IMR-90 (cell line): ENCODE measurements at regions not wholly inside any gene's neighbourhood (a gene's known extent, or its start where the extent isn't known, plus 50 kb on each side); places are given as distances from the start of the nearest gene placed in this dataset.

Experiments used
- ATAC-seq: fragments of 200-7000 bp; cut with Tn5 transposase; 2 replicates; pipeline ENCODE4 v1.9.1; 2020; ENCODE audit warnings: low read depth, mild to moderate bottlenecking, moderate library complexity
- BruUV-seq: library from RNA; stranded (reverse); fragments of 400-500 nt; replicated peaks from 2 replicates; lab custom pipeline; 2021; lab: Mats Ljungman, UMichigan
- CTCF ChIA-PET: fragments of 300-600 bp; formaldehyde crosslinking; extraction: SDS; loops from one replicate; lab custom pipeline; 2021; ENCODE audit warnings: antibody characterized with exemption; lab: Yijun Ruan, JAX
- POLR2A ChIA-PET: fragments of 300-600 bp; sonication (Branson Sonifier 250); formaldehyde crosslinking; loops from one replicate; lab custom pipeline; 2022; ENCODE audit warnings: antibody characterized with exemption; ENCODE audit not compliant: unreplicated experiment; lab: Charles Lee
- DNase-seq: peaks from one replicate; pipeline ENCODE4 v3.0.0; 2013
- H2AFZ ChIP-seq: replicated peaks from 2 replicates; pipeline ENCODE3; 2013; ENCODE audit warnings: low read length, mild to moderate bottlenecking; ENCODE audit not compliant: poor library complexity
- H2AK5ac ChIP-seq: 2 replicates; pipeline ENCODE4 v1.6.1; 2013; ENCODE audit warnings: low read depth, low read length, inconsistent platforms
- H2AK9ac ChIP-seq: replicated peaks from 2 replicates; pipeline ENCODE3; 2013; ENCODE audit warnings: mild to moderate bottlenecking, low read depth, low read length, moderate library complexity; ENCODE audit not compliant: poor library complexity
- H2BK120ac ChIP-seq: 2 replicates; pipeline ENCODE4 v1.6.1; 2013; ENCODE audit warnings: low read depth, low read length, inconsistent platforms
- H2BK15ac ChIP-seq: 3 replicates; pipeline ENCODE4 v1.6.1; 2013; ENCODE audit warnings: low read depth, low read length, inconsistent platforms
- H2BK20ac ChIP-seq: 2 replicates; pipeline ENCODE4 v1.6.1; 2013; ENCODE audit warnings: low read depth, mild to moderate bottlenecking, inconsistent platforms, low read length, moderate library complexity
- H2BK5ac ChIP-seq: 2 replicates; pipeline ENCODE4 v1.6.1; 2013; ENCODE audit warnings: mild to moderate bottlenecking, low read depth, low read length, inconsistent platforms; ENCODE audit not compliant: poor library complexity, severe bottlenecking
- H3K14ac ChIP-seq: replicated peaks from 2 replicates; pipeline ENCODE4 v1.6.1; 2013; ENCODE audit warnings: low read depth, low read length, inconsistent platforms
- H3K18ac ChIP-seq: 2 replicates; pipeline ENCODE4 v1.6.1; 2013; ENCODE audit warnings: low read depth, low read length, control low read depth
- H3K23ac ChIP-seq: 2 replicates; pipeline ENCODE4 v1.6.1; 2013; ENCODE audit warnings: low read depth, low read length, inconsistent platforms
- H3K27ac ChIP-seq: 2 replicates; pipeline ENCODE4 v1.5.1; 2013; ENCODE audit warnings: mild to moderate bottlenecking, control low read depth, low read length; ENCODE audit not compliant: insufficient read depth
- H3K27me3 ChIP-seq: 2 replicates; pipeline ENCODE4 v1.6.1; 2013; ENCODE audit warnings: low read length; ENCODE audit not compliant: control insufficient read depth, insufficient read depth
- H3K36me3 ChIP-seq: 2 replicates; pipeline ENCODE4 v1.6.1; 2013; ENCODE audit warnings: low read length, mixed read lengths; ENCODE audit not compliant: control insufficient read depth, insufficient read depth
- H3K4ac ChIP-seq: 2 replicates; pipeline ENCODE4 v1.6.1; 2013; ENCODE audit warnings: low read depth, low read length, inconsistent platforms
- H3K4me1 ChIP-seq: 2 replicates; pipeline ENCODE4 v1.6.1; 2013; ENCODE audit warnings: low read length, mixed read lengths; ENCODE audit not compliant: control insufficient read depth, insufficient read depth
- H3K4me2 ChIP-seq: 2 replicates; pipeline ENCODE4 v1.6.1; 2013; ENCODE audit warnings: low read depth, mild to moderate bottlenecking, control low read depth, low read length, moderate library complexity
- H3K4me3 ChIP-seq: 2 replicates; pipeline ENCODE4 v1.5.1; 2013; ENCODE audit warnings: low read depth, mild to moderate bottlenecking, control low read depth, low read length, moderate library complexity; ENCODE audit not compliant: insufficient read depth
- H3K56ac ChIP-seq: 2 replicates; pipeline ENCODE4 v1.6.1; 2013; ENCODE audit warnings: low read length, inconsistent platforms; ENCODE audit not compliant: insufficient read depth; ENCODE audit errors: extremely low read depth
- H3K79me1 ChIP-seq, 2 experiments: 2 replicates each; pipeline ENCODE4 v1.6.1; 2013; ENCODE audit warnings: low read length in 2 of 2, inconsistent platforms in 1 of 2, low read depth in 1 of 2
- H3K9ac ChIP-seq: 2 replicates; pipeline ENCODE4 v1.6.1; 2013; ENCODE audit warnings: low read depth, low read length, control low read depth
- H3K9me1 ChIP-seq: 2 replicates; pipeline ENCODE4 v1.6.1; 2013; ENCODE audit warnings: low read length, inconsistent platforms; ENCODE audit not compliant: insufficient read depth
- H3K9me3 ChIP-seq: 2 replicates; pipeline ENCODE4 v1.6.1; 2013; ENCODE audit warnings: low read length; ENCODE audit not compliant: control insufficient read depth, insufficient read depth
- H4K20me1 ChIP-seq: 2 replicates; pipeline ENCODE4 v1.6.1; 2013; ENCODE audit warnings: low read length, inconsistent platforms; ENCODE audit not compliant: insufficient read depth
- H4K5ac ChIP-seq: 2 replicates; pipeline ENCODE4 v1.6.1; 2013; ENCODE audit warnings: mild to moderate bottlenecking, low read depth, low read length, control low read depth
- H4K8ac ChIP-seq, 2 experiments: 2 replicates each; pipeline ENCODE4 v1.6.1; 2013; ENCODE audit warnings: low read depth in 2 of 2, low read length in 2 of 2, control low read depth in 1 of 2, inconsistent platforms in 1 of 2
- H4K91ac ChIP-seq: 2 replicates; pipeline ENCODE4 v1.6.1; 2013; ENCODE audit warnings: low read depth, low read length, inconsistent platforms; ENCODE audit not compliant: insufficient read depth
- BHLHE40 ChIP-seq: fragments of 150-350 bp; IDR thresholded peaks from 2 replicates; pipeline ENCODE4 v1.6.1; 2016; ENCODE audit warnings: mild to moderate bottlenecking, low read depth, low read length
- CEBPB ChIP-seq: IDR thresholded peaks from 2 replicates; pipeline ENCODE4 v1.6.1; 2012; ENCODE audit warnings: low read depth, low read length, improper control_type of control experiment
- CHD1 ChIP-seq: IDR thresholded peaks from 2 replicates; pipeline ENCODE4 v1.6.1; 2012; ENCODE audit warnings: low read depth, low read length, improper control_type of control experiment
- FOS ChIP-seq: fragments of 150-350 bp; IDR thresholded peaks from 2 replicates; pipeline ENCODE4 v1.6.1; 2016; ENCODE audit warnings: low read depth, low read length
- MAFK ChIP-seq: IDR thresholded peaks from 2 replicates; pipeline ENCODE4 v1.6.1; 2012; ENCODE audit warnings: low read depth, low read length, improper control_type of control experiment
- MAZ ChIP-seq: IDR thresholded peaks from 2 replicates; pipeline ENCODE4 v1.6.1; 2012; ENCODE audit warnings: low read depth, mild to moderate bottlenecking, low read length, improper control_type of control experiment, moderate library complexity, borderline replicate concordance
- MXI1 ChIP-seq: IDR thresholded peaks from 2 replicates; pipeline ENCODE4 v1.6.1; 2012; ENCODE audit warnings: low read depth, mild to moderate bottlenecking, low read length, moderate library complexity, borderline replicate concordance
- NFE2L2 ChIP-seq: fragments of 150-350 bp; IDR thresholded peaks from 2 replicates; pipeline ENCODE4 v1.6.1; 2016; ENCODE audit warnings: low read depth, mild to moderate bottlenecking, low read length
- POLR2A ChIP-seq: IDR thresholded peaks from 2 replicates; pipeline ENCODE4 v1.6.1; 2012; ENCODE audit warnings: mild to moderate bottlenecking, low read depth, low read length
- RAD21 ChIP-seq: IDR thresholded peaks from 2 replicates; pipeline ENCODE4 v1.6.1; 2012; ENCODE audit warnings: low read length, improper control_type of control experiment
- RCOR1 ChIP-seq: IDR thresholded peaks from 2 replicates; pipeline ENCODE4 v1.6.1; 2012; ENCODE audit warnings: mild to moderate bottlenecking, low read length, improper control_type of control experiment; ENCODE audit not compliant: insufficient replicate concordance
- RFX5 ChIP-seq: IDR thresholded peaks from 2 replicates; pipeline ENCODE4 v1.8.0; 2012; ENCODE audit warnings: low read depth, mild to moderate bottlenecking, low read length, moderate library complexity
- SMC3 ChIP-seq: fragments of 150-350 bp; IDR thresholded peaks from 2 replicates; pipeline ENCODE4 v1.6.1; 2016; ENCODE audit warnings: low read depth, mild to moderate bottlenecking, antibody characterized with exemption, low read length, moderate library complexity
- WGBS, 2 experiments: methylation state at CpG; one replicate each; pipeline versions ENCODE4 v1.1.5 to v1.1.7; 2013; ENCODE audit warnings: missing lambda C conversion rate in 2 of 2; ENCODE audit not compliant: insufficient read length in 1 of 2; ENCODE audit errors: extremely low coverage in 2 of 2; 5-methylcytosine and 5-hydroxymethylcytosine counted together
- dilution Hi-C: fragments of 300-500 bp; cut with HindIII; formaldehyde crosslinking; loops from one replicate; pipeline ENCODE4 v1.14.3; 2018; ENCODE audit warnings: low sequenced_read_pairs; ENCODE audit not compliant: unreplicated experiment
- in situ Hi-C: fragments of 300-500 bp; cut with MboI; formaldehyde crosslinking; loops from 3 replicates; pipeline ENCODE4 v1.14.3; 2019; ENCODE audit warnings: low sequenced_read_pairs, inconsistent platforms, mixed read lengths
- intact Hi-C: fragments of 100-400 bp; cut with micrococcal nuclease; formaldehyde crosslinking; loops from 2 replicates; pipeline ENCODE4 v1.10.0; 2022
- TF ChIP-seq, protein P1 (sequence below): fragments of 150-350 bp; IDR thresholded peaks from 2 replicates; pipeline ENCODE4 v1.6.1; 2016; ENCODE audit warnings: low read depth, mild to moderate bottlenecking, low read length, moderate library complexity, borderline replicate concordance
- TF ChIP-seq, protein P2 (sequence below): fragments of 150-350 bp; IDR thresholded peaks from 2 replicates; pipeline ENCODE4 v1.6.1; 2017; ENCODE audit warnings: mild to moderate bottlenecking, antibody characterized with exemption, low read length, low read depth
- TF ChIP-seq, protein P3 (sequence below): conservative IDR thresholded peaks from 2 replicates; pipeline ENCODE4 v1.5.1; 2012; ENCODE audit warnings: mild to moderate bottlenecking, low read depth, low read length, improper control_type of control experiment

DNA sequence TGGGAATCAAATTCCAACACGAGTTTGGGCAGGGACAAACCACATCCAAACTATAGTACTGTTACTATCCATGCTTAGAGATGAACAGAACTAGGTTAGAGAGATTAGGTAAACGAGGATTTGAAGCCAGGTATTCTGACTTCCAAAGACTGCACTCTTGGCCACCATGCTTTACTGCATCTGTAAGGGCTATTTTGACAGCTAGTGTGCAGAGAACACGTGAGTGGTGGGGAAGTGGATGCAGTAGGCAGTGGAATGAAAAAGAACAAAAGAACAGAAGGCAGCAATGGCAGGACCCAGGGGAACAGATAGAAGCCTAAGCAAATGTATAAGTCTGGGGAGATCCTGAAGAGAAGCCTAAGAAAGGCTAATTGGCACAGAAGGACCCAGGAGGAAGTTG, 59.1 kb upstream of the GJA8 start:
- no peak overlapping the region for H4K91ac ChIP-seq
- H2BK120ac ChIP-seq = no peak overlapping the region
- no peak overlapping the region for H3K23ac ChIP-seq
- H3K18ac ChIP-seq = no peak overlapping the region
- CTCF ChIA-PET = no interaction called here
- no peak overlapping the region for H3K9ac ChIP-seq
- H3K4me3 ChIP-seq = no peak overlapping the region
- no peaks in the 10 kb centered on the region for H3K9me1 ChIP-seq
- H3K79me1 ChIP-seq = no peaks in the 10 kb centered on the region
- in situ Hi-C loops = no loop called here
- H2AK9ac ChIP-seq = no peak overlapping the region
- POLR2A ChIA-PET = no interaction called here
- dilution Hi-C loops = no loop called here
- WGBS, 2 experiments = 20% methylated on average over 1 of the region's 3 CpGs; no CpG with 5 or more reads in 1 of the 2 experiments
- no peaks in the 10 kb centered on the region for H3K9me3 ChIP-seq
- H2AFZ ChIP-seq = no peak overlapping the region
- no peak overlapping the region for H4K8ac ChIP-seq
- intact Hi-C loops = no loop called here
- H2BK20ac ChIP-seq = no peak overlapping the region
- H3K27ac ChIP-seq = no peak overlapping the region
- no peak for DNase-seq
- H4K20me1 ChIP-seq = no peaks in the 10 kb centered on the region
- H3K56ac ChIP-seq = no peak overlapping the region
- H3K4me1 ChIP-seq = no peaks in the 10 kb centered on the region
- H3K4me2 ChIP-seq = no peak overlapping the region
- H3K27me3 ChIP-seq = no peaks in the 10 kb centered on the region
- no peak overlapping the region for H3K4ac ChIP-seq
- no peak for ATAC-seq
- no peak overlapping the region for H2BK15ac ChIP-seq
- no TSS peak for BruUV-seq
- H3K36me3 ChIP-seq = no peaks in the 10 kb centered on the region
- H4K5ac ChIP-seq = no peak overlapping the region
- TF ChIP-seq SMC3 (no peak), POLR2A (no peak), MAFK (no peak), FOS (no peak), BHLHE40 (no peak), MAZ (no peak), CHD1 (no peak), RAD21 (no peak), MXI1 (no peak), CEBPB (no peak), NFE2L2 (no peak), RCOR1 (no peak), RFX5 (no peak)
- TF ChIP-seq, protein P1, sequence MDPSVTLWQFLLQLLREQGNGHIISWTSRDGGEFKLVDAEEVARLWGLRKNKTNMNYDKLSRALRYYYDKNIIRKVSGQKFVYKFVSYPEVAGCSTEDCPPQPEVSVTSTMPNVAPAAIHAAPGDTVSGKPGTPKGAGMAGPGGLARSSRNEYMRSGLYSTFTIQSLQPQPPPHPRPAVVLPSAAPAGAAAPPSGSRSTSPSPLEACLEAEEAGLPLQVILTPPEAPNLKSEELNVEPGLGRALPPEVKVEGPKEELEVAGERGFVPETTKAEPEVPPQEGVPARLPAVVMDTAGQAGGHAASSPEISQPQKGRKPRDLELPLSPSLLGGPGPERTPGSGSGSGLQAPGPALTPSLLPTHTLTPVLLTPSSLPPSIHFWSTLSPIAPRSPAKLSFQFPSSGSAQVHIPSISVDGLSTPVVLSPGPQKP = no peak
- TF ChIP-seq, protein P2, sequence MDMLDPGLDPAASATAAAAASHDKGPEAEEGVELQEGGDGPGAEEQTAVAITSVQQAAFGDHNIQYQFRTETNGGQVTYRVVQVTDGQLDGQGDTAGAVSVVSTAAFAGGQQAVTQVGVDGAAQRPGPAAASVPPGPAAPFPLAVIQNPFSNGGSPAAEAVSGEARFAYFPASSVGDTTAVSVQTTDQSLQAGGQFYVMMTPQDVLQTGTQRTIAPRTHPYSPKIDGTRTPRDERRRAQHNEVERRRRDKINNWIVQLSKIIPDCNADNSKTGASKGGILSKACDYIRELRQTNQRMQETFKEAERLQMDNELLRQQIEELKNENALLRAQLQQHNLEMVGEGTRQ = no peak
- TF ChIP-seq, protein P3, sequence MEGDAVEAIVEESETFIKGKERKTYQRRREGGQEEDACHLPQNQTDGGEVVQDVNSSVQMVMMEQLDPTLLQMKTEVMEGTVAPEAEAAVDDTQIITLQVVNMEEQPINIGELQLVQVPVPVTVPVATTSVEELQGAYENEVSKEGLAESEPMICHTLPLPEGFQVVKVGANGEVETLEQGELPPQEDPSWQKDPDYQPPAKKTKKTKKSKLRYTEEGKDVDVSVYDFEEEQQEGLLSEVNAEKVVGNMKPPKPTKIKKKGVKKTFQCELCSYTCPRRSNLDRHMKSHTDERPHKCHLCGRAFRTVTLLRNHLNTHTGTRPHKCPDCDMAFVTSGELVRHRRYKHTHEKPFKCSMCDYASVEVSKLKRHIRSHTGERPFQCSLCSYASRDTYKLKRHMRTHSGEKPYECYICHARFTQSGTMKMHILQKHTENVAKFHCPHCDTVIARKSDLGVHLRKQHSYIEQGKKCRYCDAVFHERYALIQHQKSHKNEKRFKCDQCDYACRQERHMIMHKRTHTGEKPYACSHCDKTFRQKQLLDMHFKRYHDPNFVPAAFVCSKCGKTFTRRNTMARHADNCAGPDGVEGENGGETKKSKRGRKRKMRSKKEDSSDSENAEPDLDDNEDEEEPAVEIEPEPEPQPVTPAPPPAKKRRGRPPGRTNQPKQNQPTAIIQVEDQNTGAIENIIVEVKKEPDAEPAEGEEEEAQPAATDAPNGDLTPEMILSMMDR = no peak
- no peak overlapping the region for H3K14ac ChIP-seq
- H2BK5ac ChIP-seq = no peak overlapping the region
- H2AK5ac ChIP-seq = no peak overlapping the region
